CD4-positive, alpha-beta T cell treated with Interleukin-15 for 4 hours (primary cell): ENCODE measurements at regions not wholly inside any gene's neighbourhood (a gene's known extent, or its start where the extent isn't known, plus 50 kb on each side); places are given as distances from the start of the nearest gene placed in this dataset.
"Not testable (repeated sequence)": the region's sequence is repeated elsewhere in the genome, so short reads cannot be mapped to it uniquely, and the experiment has no call there.

Source experiments
- DNase-seq: peaks from one replicate; pipeline ENCODE4 v3.0.0-alpha.2; 2020; ENCODE audit warnings: low spot score

- no peak for DNase-seq
Observed at GRCh38 chr4:23022032-23022431, 329.3 kb downstream of the GBA3 start.

- DNase-seq = no peak
Observed at GRCh38 chr4:23021040-23021439, 328.3 kb downstream of the GBA3 start.

- not testable (repeated sequence) for DNase-seq
Observed at GRCh38 chr4:23020399-23020798, 327.7 kb downstream of the GBA3 start.

- DNase-seq = no peak
Observed at GRCh38 chr4:23016981-23017380, 324.2 kb downstream of the GBA3 start.

- no peak for DNase-seq
Observed at GRCh38 chr4:23015821-23016220, 323.1 kb downstream of the GBA3 start.

- no peak for DNase-seq
Observed at GRCh38 chr4:23009093-23009492, 316.4 kb downstream of the GBA3 start.

- DNase-seq = no peak
Observed at GRCh38 chr4:23006756-23007155, 314.0 kb downstream of the GBA3 start.

GRCh38 chr4:23005691-23006090 lies 313.0 kb downstream of the GBA3 start:
- no peak for DNase-seq

- DNase-seq = no peak
Observed at GRCh38 chr4:23001478-23001877, 308.7 kb downstream of the GBA3 start.

GRCh38 chr4:22999419-22999818 lies 306.7 kb downstream of the GBA3 start:
- DNase-seq = no peak

GRCh38 chr4:22997358-22998224 lies 304.9 kb downstream of the GBA3 start:
- no peak for DNase-seq

GRCh38 chr4:22991576-22991975 lies 298.8 kb downstream of the GBA3 start:
- DNase-seq = no peak

GRCh38 chr4:22988526-22988925 lies 295.8 kb downstream of the GBA3 start:
- no peak for DNase-seq

- DNase-seq = no peak
Observed at GRCh38 chr4:22987870-22988269, 295.1 kb downstream of the GBA3 start.

GRCh38 chr4:22986881-22987280 lies 294.1 kb downstream of the GBA3 start:
- DNase-seq = no peak

- DNase-seq = no peak
Observed at GRCh38 chr4:22986262-22986661, 293.5 kb downstream of the GBA3 start.

- no peak for DNase-seq
Observed at GRCh38 chr4:22984390-22984789, 291.7 kb downstream of the GBA3 start.

GRCh38 chr4:22978656-22979055 lies 285.9 kb downstream of the GBA3 start:
- DNase-seq = no peak

GRCh38 chr4:22970665-22971064 lies 277.9 kb downstream of the GBA3 start:
- DNase-seq = no peak

- DNase-seq = no peak
Observed at GRCh38 chr4:22969287-22969896, 276.7 kb downstream of the GBA3 start.

- DNase-seq = no peak
Observed at GRCh38 chr4:22962295-22962694, 269.6 kb downstream of the GBA3 start.

- no peak for DNase-seq
Observed at GRCh38 chr4:22959483-22959882, 266.7 kb downstream of the GBA3 start.

GRCh38 chr4:22957774-22958309 lies 265.1 kb downstream of the GBA3 start:
- no peak for DNase-seq
